CMK (cell line): ENCODE measurements at regions not wholly inside any gene's neighbourhood (a gene's known extent, or its start where the extent isn't known, plus 50 kb on each side); places are given as distances from the start of the nearest gene placed in this dataset.

Source experiments
- DNase-seq: peaks from one replicate; pipeline ENCODE4 v3.0.0-alpha.2; 2010; ENCODE audit warnings: low read depth

GRCh38 chr1:11373895-11374747, 101.1 kb downstream of the UBIAD1 start:
- DNase-seq: no peak

- DNase-seq: no peak
These were observed 101.7 kb downstream of the UBIAD1 start for GRCh38 chr1:11374748-11375110.

- no peak for DNase-seq
These were observed 101.9 kb upstream of the DISP3 start for GRCh38 chr1:11377001-11377583.

DNA sequence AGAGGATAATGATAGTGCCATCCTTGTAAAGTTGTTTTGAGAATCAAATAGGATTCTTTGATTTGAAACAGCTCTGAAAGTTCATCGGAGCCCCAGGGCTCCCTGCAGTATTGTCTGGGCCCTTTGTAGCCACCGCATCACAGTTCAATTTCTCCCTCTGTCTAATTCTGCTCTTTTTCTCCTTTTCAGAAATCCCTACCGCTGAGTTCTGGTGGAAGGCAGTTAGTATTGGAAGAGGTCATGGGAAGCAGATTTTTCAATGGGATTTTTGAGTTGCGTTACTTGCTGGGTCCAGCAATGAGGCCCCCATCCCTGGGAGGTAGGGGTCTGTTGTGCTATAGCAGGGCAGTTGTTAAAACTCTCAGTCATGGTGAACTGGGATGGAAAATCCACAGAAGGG, 101.0 kb upstream of the DISP3 start:
- DNase-seq: no peak

GRCh38 chr1:11379851-11380250, 99.1 kb upstream of the DISP3 start:
- DNase-seq: no peak

- no peak for DNase-seq
These were observed 98.5 kb upstream of the DISP3 start for GRCh38 chr1:11380500-11380899.

DNA sequence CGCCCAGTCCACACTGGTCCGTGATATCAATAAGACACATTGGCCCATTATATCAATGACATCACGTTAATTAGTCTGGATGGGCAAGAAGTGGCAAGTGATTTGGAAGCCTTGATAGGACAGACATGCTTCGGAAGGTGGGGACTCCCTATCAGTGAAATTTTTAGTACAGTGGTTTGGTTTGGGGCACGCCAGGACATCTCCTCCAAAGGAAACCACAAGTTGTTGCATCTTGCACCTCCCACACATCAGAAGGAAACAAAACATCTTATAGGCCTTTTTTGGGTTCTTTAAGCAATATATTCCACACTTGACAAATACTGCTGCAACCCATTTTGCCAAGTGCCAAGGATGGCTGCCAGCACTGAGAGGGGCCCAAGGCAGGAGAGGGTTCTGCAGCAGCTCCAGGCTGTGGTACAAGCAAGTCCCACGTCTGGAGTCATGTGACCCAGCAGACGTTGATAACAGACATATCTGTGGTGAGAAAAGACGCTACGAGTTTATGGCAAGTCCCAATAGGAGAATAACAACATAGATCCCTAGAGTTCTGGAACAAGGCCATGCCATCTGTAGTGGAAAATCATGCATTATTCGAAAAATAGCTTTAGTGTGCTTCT, 95.3 kb upstream of the DISP3 start:
- peak; percentile 56 for DNase-seq

DNA sequence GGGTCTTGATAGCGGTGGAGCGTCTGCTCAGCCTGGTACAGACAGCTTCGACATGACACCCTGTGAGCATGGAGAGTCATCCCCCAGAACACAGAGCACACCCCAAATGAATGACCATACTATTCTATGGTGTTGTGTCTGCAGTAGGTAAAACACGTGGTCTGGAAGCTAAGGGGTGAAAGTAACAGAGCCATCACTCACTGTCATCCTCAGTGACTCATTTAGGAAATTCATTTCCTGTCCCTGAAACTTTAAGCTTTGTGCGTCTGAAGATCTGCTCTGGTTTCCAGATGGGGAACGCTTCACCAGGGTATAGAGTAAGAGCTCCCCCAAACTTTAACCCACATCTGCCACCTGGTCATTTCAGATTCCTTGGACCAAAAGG, 94.8 kb upstream of the DISP3 start:
- no peak for DNase-seq

DNA sequence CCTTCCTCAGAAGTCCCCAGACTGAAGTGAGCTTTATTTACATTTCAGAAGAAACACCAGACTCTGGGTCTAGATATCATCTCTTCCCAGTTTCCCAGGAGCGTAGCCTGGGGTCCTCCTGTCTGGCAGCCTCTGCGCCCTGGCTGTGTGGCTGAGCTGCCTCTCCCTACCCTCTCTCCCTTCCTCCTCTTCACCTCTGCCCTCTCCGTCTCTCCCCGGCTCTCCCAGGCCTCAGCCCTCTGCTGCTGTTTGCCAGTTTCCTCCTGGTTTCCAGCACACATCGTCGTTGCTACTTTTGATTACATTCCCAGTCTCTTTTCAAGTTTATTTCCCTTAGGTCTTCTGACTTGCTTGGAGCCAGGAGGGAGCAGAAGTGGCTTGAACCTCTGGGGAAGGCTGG, 91.1 kb upstream of the DISP3 start:
- no peak for DNase-seq

DNA sequence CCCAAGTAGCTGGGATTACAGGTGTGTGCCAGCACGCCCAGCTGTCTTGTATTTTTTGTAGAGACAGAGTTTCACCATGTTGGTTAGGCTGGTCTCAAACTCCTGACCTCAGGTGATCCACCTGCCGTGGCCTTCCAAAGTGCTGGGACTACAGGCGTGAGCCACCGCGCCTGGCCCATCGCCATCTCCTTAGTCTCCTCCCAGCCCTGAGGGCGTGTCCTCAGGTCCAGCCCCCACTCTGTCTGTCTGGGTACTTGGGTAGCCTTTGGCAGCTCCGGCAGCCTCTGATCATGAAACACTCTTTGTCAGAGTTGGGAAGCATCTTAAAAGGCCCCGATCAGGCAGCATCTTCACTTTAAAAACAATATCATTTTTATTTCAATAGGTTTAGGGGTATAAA, 90.3 kb upstream of the DISP3 start:
- no peak for DNase-seq

DNA sequence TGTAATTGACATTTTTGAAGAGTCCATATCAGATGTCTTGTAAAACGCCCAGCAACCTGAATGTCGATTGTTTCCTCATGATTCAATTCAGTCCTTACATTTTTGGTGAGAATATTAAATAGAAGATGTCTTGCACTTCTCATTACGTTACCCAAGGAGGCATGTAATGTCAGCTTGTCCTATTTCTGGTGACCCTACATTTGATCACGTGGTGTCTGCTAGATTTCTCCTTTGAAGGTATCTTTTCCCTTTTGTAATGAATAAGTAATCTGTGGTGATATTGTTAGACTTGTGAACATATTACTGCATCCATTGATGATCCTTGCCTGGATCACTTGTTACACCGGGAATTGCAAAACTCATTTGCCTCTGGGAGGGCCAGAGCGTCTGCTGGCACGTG, 87.6 kb upstream of the DISP3 start:
- no peak for DNase-seq

- DNase-seq: no peak
These were observed 87.1 kb upstream of the DISP3 start for GRCh38 chr1:11391886-11392285.

DNA sequence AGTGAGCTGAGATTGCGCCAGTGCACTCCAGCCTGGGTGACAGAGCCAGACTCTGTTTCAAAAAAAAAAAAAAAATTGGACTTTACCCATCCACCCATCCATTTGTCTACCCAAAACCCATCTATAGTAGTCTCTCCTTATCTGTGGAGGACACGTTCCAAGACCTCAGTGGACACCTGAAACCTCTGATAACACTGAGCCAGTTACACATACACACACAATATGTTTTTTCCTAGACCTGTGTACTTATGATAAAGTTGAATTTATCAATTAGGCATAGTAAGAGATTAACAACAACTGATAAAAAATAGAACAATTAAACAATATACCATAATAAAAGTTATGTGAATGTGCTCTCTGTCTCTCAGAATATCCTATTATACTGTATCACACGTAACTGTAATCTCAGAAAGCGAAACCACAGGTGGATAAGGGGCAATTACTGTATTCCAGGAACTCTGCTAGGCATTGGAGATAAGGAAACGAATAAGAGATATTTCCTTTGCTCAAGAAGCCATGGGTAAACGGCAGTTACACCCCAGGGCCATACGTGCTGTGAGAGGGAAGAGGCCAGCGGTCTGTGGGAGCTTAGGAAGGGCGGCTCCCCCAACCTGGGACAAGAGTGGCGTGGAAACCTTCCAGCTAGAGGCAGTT, 84.2 kb upstream of the DISP3 start:
- no peak for DNase-seq

GRCh38 chr1:11395616-11396015, 83.3 kb upstream of the DISP3 start:
- DNase-seq: no peak

DNA sequence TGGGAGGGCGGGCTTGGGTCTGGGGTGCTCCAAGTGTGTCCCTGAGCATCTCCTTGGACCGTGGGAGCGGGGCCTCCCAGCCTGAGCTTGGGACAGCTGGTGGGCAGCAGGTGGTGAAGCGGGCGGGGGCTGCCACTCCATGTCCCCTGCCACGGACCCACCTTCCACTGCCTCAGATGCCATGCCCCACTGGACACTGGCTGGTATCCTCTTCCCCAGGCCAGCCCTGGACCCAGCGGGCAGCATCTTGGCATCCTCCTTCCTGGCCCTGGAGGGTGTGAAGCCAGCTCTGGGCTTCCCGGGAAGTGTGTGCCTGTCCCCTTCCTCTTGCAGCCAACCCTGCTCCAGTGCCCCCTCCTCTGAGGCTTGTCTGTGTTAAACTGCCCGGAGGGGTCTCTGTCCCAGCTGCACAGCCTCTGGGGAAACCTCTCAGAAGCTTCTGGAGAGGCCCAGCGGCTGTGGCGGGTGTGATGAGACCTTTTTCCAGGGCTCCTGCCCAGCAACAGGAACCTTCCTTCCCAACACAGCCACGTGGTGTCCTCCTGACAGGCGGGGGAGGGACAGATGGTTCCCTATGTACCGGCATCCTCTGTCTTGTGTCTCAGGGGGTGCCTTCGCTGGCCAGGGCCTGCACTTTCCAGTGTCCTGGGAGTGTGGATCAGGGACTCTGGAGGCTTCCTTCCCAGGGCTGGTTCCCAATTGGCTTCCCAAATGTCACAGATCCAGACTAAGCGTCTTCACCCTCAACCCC, 81.6 kb upstream of the DISP3 start:
- no peak for DNase-seq

- no peak for DNase-seq
These were observed 79.7 kb upstream of the DISP3 start for GRCh38 chr1:11399250-11399649.

DNA sequence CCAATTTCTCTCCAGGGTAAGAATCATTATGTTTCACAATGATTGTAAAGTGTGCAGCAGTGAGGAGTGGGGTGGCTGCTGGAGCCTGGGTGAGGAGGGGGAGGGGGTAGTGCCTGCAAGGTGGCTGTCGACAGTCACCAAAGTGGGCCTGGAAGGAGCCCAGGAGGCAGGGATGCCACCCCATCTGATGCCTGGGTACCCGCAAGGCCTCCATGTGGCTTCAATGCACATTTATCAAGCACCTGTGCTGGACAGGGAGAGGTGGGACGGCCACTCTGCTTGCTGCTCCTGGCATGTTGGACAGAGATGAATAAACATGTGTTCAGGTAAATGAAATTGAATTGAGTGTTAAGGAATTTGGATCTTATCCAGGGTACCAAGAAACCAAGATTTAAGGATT, 78.8 kb upstream of the DISP3 start:
- DNase-seq: no peak

DNA sequence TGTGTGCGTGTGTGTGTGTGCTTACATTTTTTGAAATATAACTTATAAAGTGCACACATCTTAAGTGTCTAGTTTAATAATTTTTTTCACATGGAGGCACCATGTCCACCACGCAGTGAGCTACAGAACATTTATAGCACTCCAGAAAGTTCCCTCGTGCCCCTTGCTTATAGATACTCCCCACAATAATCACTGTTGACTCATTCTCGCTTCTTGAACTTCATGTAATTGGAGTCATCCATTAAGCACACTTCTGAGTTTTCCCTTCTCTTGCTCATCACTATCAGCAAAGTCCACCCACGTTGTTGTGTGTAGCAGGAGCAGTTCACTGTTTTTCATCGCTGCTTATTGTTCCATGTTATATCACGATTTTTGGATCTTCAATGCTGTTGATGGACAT, 78.4 kb upstream of the DISP3 start:
- no peak for DNase-seq

DNA sequence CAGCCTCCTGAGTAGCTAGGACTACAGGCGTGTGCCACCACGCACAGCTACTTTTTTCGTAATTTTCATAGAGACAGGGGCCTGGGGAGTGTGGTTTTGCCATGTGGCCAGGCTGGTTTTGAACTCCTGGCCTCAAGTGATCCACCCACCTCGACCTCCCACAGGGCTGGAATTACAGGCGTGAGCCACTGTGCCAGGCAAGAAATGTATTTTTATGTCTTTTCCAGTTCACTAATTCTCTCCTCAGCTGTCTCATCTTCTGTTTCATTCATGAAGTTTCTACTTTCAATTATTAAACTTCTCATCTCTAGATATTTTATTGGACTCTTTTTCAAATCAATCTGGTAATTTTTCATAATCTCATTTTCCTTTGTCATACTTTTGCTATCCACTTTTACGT, 72.1 kb upstream of the DISP3 start:
- no peak for DNase-seq

DNA sequence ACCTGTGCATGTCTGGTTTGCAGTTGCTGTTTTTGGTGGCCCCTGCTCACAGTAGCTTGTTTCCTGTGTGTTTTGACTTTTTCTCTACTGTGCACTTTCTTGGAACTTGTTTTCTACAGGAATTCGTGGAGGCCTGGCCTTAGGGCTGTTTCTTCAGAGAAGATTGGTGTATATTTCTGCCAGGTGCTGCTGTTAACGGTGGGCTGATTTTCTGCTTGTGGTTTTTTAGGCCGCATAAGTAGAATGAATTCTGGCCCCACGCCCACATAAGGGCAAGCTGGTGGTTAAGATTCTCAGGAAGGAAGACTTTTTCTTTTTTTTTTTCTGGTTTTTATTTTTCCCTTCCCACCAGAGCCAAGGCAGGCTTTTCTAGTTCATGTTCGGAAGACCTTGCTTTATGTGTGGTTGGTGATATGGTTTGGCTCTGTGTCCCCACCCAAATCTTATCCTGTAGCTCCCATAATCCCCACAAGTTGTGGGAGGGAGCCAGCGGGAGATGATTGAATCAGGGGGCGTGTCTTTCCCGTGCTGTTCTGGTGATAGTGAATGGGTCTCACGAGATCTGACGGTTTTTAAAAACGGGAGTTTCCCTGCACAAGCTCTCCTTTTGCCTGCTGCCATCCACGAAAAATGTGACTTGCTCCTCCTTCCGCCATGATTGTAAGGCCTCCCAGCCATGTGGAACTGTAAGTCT, 71.5 kb upstream of the DISP3 start:
- DNase-seq: peak; percentile 67

DNA sequence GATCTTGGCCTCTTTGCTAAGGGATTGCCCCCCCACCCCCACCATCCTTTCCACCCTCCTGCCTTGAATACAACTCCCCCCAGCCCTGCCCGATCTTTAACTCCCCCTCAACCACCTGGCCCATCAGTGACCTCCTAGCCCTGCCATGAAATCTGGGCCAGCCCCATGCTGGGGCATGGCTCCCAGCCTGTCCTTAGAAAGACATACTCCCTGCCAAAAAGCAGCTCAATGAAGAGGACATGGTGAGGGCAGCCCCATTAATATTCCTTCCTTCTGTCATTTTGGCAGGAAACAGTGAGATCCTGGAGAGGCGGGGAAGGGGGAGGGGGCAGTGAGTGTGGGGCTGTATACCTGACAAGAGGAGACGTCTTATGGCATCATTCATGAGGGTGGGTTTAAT, 66.8 kb upstream of the DISP3 start:
- DNase-seq: no peak

GRCh38 chr1:11413986-11414391, 65.0 kb upstream of the DISP3 start:
- DNase-seq: no peak
